Neural progenitor cell (in vitro differentiated cells): ENCODE measurements at regions not wholly inside any gene's neighbourhood (a gene's known extent, or its start where the extent isn't known, plus 50 kb on each side); places are given as distances from the start of the nearest gene placed in this dataset.

Source experiments
- DNase-seq: peaks from one replicate; pipeline ENCODE4 v3.0.0-alpha.2; 2016; ENCODE audit warnings: low spot score
- H2AFZ ChIP-seq: fragments of 200-600 bp; sonication (generic); replicated peaks from 2 replicates; pipeline ENCODE4 v1.6.1; 2016; ENCODE audit warnings: antibody characterized with exemption
- H3F3A ChIP-seq: fragments of 200-600 bp; sonication (generic); 2 replicates; pipeline ENCODE4 v1.6.1; 2016; ENCODE audit warnings: antibody characterized with exemption, low read depth
- H3K27ac ChIP-seq: fragments of 200-600 bp; sonication (generic); 2 replicates; pipeline ENCODE4 v1.5.1; 2016; ENCODE audit warnings: mild to moderate bottlenecking
- H3K27me3 ChIP-seq: fragments of 200-600 bp; sonication (generic); 2 replicates; pipeline ENCODE4 v1.6.1; 2016; ENCODE audit warnings: mild to moderate bottlenecking, moderate library complexity
- H3K36me3 ChIP-seq: fragments of 200-600 bp; sonication (generic); 2 replicates; pipeline ENCODE4 v1.5.1; 2016
- H3K4me1 ChIP-seq: fragments of 200-600 bp; sonication (generic); 2 replicates; pipeline ENCODE4 v1.6.1; 2016; ENCODE audit warnings: mixed run types
- H3K4me2 ChIP-seq: fragments of 200-600 bp; sonication (generic); 2 replicates; pipeline ENCODE4 v1.6.1; 2016
- H3K4me3 ChIP-seq: fragments of 200-600 bp; sonication (generic); 2 replicates; pipeline ENCODE4 v1.5.1; 2016
- H3K79me2 ChIP-seq: fragments of 200-600 bp; sonication (generic); 2 replicates; pipeline ENCODE4 v1.6.1; 2016; ENCODE audit warnings: low read depth
- H3K9ac ChIP-seq: fragments of 200-600 bp; sonication (generic); 2 replicates; pipeline ENCODE4 v1.6.1; 2016
- H3K9me3 ChIP-seq: fragments of 200-600 bp; sonication (generic); 2 replicates; pipeline ENCODE4 v1.5.1; 2016; ENCODE audit warnings: low read depth
- H4K20me1 ChIP-seq: fragments of 200-600 bp; sonication (generic); 2 replicates; pipeline ENCODE4 v1.6.1; 2016; ENCODE audit warnings: low read depth
- H3K27ac Mint-ChIP-seq: 3 replicates; pipeline ENCODE4 v1.8.0; 2021; ENCODE audit warnings: mixed read lengths
- H3K27me3 Mint-ChIP-seq: 2 replicates; pipeline ENCODE4 v1.8.0; 2022; ENCODE audit warnings: low read depth, mild to moderate bottlenecking, inconsistent platforms, moderate library complexity, mixed read lengths; ENCODE audit not compliant: insufficient read depth
- H3K36me3 Mint-ChIP-seq: 3 replicates; pipeline ENCODE4 v1.8.0; 2021; ENCODE audit warnings: mixed read lengths
- H3K4me1 Mint-ChIP-seq: 3 replicates; pipeline ENCODE4 v1.8.0; 2021; ENCODE audit warnings: mixed read lengths
- H3K4me3 Mint-ChIP-seq: 3 replicates; pipeline ENCODE4 v1.8.0; 2021; ENCODE audit warnings: mild to moderate bottlenecking, moderate library complexity, mixed read lengths
- H3K9me3 Mint-ChIP-seq: 3 replicates; pipeline ENCODE4 v1.8.0; 2020; ENCODE audit warnings: mixed read lengths
- EZH2 ChIP-seq: fragments of 200-600 bp; sonication (generic); IDR thresholded peaks from 2 replicates; pipeline ENCODE4 v1.6.1; 2017; ENCODE audit warnings: antibody characterized with exemption, mild to moderate bottlenecking, moderate library complexity
- EZH2phosphoT487 ChIP-seq: fragments of 200-600 bp; sonication (generic); IDR thresholded peaks from 2 replicates; pipeline ENCODE4 v1.6.1; 2017; ENCODE audit warnings: antibody characterized with exemption
- TF ChIP-seq, protein P1 (sequence below): fragments of 200-600 bp; sonication (generic); IDR thresholded peaks from 2 replicates; pipeline ENCODE4 v1.5.1; 2017; ENCODE audit warnings: antibody characterized with exemption, mild to moderate bottlenecking

DNA sequence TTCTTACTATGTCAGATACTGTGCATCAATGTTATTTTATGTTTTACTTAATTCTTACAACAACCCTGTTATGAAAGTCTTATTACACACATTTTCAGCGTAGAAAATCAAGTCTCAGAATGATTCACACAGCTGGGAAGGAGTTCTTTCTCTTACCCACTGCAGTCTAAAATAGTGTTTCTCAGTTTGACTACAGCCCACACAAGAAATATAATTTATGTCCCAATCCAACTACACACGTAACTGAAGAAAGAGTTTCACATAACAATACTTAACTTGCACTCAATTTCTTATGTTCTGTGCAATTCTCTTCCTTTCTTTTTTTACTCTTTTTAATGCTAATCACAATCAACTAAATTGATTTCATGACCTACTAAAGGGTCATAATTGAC lies 252.8 kb upstream of the ADGRL2 start:
- no peak overlapping the region for H2AFZ ChIP-seq
- H3K27ac ChIP-seq, result peak overlapping the region; percentile 96
- Mint-ChIP-seq H3K36me3 (peaks cover 4% of the 10 kb centered on the region), H3K9me3 (peaks cover 2% of the 10 kb centered on the region), H3K27me3 (peaks cover 7% of the 10 kb centered on the region), H3K27ac (peak overlapping the region; percentile 64), H3K4me1 (peaks cover 38% of the 10 kb centered on the region), H3K4me3 (no peak overlapping the region)
- H3K4me3 ChIP-seq, result no peak overlapping the region
- peak overlapping the region; percentile 47 for H3K4me2 ChIP-seq
- H3K4me1 ChIP-seq, result peaks cover 34% of the 10 kb centered on the region
- H3K9ac ChIP-seq, result no peak overlapping the region
- no peaks in the 10 kb centered on the region for H3K79me2 ChIP-seq
- H4K20me1 ChIP-seq, result no peaks in the 10 kb centered on the region
- H3K9me3 ChIP-seq, result no peaks in the 10 kb centered on the region
- no peak for DNase-seq
- no peaks in the 10 kb centered on the region for H3K27me3 ChIP-seq
- TF ChIP-seq, protein P1, sequence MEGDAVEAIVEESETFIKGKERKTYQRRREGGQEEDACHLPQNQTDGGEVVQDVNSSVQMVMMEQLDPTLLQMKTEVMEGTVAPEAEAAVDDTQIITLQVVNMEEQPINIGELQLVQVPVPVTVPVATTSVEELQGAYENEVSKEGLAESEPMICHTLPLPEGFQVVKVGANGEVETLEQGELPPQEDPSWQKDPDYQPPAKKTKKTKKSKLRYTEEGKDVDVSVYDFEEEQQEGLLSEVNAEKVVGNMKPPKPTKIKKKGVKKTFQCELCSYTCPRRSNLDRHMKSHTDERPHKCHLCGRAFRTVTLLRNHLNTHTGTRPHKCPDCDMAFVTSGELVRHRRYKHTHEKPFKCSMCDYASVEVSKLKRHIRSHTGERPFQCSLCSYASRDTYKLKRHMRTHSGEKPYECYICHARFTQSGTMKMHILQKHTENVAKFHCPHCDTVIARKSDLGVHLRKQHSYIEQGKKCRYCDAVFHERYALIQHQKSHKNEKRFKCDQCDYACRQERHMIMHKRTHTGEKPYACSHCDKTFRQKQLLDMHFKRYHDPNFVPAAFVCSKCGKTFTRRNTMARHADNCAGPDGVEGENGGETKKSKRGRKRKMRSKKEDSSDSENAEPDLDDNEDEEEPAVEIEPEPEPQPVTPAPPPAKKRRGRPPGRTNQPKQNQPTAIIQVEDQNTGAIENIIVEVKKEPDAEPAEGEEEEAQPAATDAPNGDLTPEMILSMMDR, result no peak
- no peaks in the 10 kb centered on the region for H3K36me3 ChIP-seq
- H3F3A ChIP-seq, result peaks cover 37% of the 10 kb centered on the region

DNA sequence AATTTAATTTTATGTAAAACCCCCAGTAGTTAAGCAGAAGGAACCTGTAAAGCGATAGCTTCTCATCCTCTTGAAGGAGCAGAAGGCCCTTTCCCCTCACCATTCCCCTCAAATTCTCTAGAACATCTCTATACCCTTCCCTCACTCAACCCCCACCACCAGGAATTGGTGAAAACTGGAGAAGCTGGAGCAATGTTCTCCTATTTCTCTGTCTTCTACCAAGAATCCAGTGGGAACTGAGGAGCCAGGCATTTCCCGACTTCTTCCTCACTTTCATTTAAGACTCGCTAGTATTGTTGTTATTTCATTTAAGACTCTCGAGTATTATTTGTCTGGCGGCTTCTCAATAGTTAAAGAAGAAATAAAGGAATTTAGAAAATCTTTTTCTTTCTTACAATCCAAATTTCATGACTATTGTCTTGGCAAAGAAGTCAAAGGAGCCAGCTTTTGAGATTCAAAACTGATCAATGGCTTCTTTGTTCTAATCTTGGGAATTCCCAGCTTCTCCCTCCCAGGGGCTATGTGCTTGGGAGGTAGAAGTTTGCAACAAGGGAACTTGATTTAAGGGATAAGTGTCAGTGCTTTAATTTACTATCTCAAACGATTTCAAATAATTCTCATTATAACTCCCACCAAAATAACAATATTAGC lies 253.3 kb upstream of the ADGRL2 start:
- Histone ChIP-seq H4K20me1 (no peaks in the 10 kb centered on the region), H3K27ac (peak overlapping the region; percentile 96), H3K36me3 (no peaks in the 10 kb centered on the region), H3K4me2 (peak overlapping the region; percentile 47), H3F3A (peaks cover 37% of the 10 kb centered on the region), H3K4me3 (no peak overlapping the region), H3K4me1 (peaks cover 35% of the 10 kb centered on the region), H3K27me3 (no peaks in the 10 kb centered on the region), H3K9ac (no peak overlapping the region), H2AFZ (no peak overlapping the region), H3K9me3 (no peaks in the 10 kb centered on the region), H3K79me2 (no peaks in the 10 kb centered on the region)
- peaks cover 4% of the 10 kb centered on the region for H3K36me3 Mint-ChIP-seq
- peak overlapping the region; percentile 64 for H3K27ac Mint-ChIP-seq
- peaks cover 38% of the 10 kb centered on the region for H3K4me1 Mint-ChIP-seq
- peak overlapping the region; percentile 11 for H3K4me3 Mint-ChIP-seq
- DNase-seq, result peak; percentile 67
- TF ChIP-seq EZH2phosphoT487 (no peak), EZH2 (no peak)
- TF ChIP-seq, protein P1, result no peak
- peaks cover 2% of the 10 kb centered on the region for H3K9me3 Mint-ChIP-seq
- H3K27me3 Mint-ChIP-seq, result peaks cover 7% of the 10 kb centered on the region

DNA sequence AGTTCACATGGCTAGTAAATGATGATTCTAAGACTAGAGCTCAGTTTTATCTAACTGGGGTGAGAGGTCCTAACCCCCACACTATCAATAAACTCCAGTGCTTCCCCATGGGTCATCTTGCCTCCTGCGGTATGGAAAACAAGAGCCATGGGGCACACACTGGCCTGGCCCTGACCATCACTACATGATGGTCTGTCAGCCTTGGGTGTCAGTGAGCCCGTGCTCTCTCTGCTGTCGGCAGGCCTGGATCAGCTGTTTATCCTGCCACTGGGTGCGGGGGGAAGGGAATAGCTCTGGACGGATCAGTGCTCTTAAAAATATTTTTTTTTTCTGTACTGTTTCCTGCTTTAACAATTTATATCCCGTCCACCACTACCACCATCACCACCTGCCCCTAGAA lies 255.0 kb upstream of the ADGRL2 start:
- Mint-ChIP-seq H3K27ac (no peak overlapping the region), H3K36me3 (peaks cover 4% of the 10 kb centered on the region), H3K27me3 (peaks cover 9% of the 10 kb centered on the region), H3K4me1 (peaks cover 36% of the 10 kb centered on the region), H3K9me3 (peaks cover 2% of the 10 kb centered on the region), H3K4me3 (no peak overlapping the region)
- no peak overlapping the region for H3K9ac ChIP-seq
- no peak for DNase-seq
- H3K4me1 ChIP-seq, result peaks cover 41% of the 10 kb centered on the region
- no peak overlapping the region for H3K27ac ChIP-seq
- H4K20me1 ChIP-seq, result no peaks in the 10 kb centered on the region
- no peaks in the 10 kb centered on the region for H3K79me2 ChIP-seq
- H3K4me2 ChIP-seq, result no peak overlapping the region
- no peak overlapping the region for H2AFZ ChIP-seq
- TF ChIP-seq, protein P1, result no peak
- TF ChIP-seq EZH2 (no peak), EZH2phosphoT487 (no peak)
- peaks cover 37% of the 10 kb centered on the region for H3F3A ChIP-seq
- H3K36me3 ChIP-seq, result no peaks in the 10 kb centered on the region
- H3K9me3 ChIP-seq, result no peaks in the 10 kb centered on the region
- H3K4me3 ChIP-seq, result no peak overlapping the region
- no peaks in the 10 kb centered on the region for H3K27me3 ChIP-seq
